Activated T-cell treated with anti-CD3 and anti-CD28 coated beads for 24 hours (primary cell): ENCODE measurements at regions not wholly inside any gene's neighbourhood (a gene's known extent, or its start where the extent isn't known, plus 50 kb on each side); places are given as distances from the start of the nearest gene placed in this dataset.

Source experiments
- DNase-seq: peaks from one replicate; pipeline ENCODE4 v3.0.0-alpha.2; 2020; ENCODE audit warnings: low read depth

GRCh38 chr3:189117087-189117486 is 54.7 kb upstream of the TPRG1 start:
- no peak for DNase-seq

- DNase-seq, result no peak
Observed at GRCh38 chr3:189118896-189119295, 52.9 kb upstream of the TPRG1 start.

- DNase-seq, result no peak
Observed at GRCh38 chr3:189119950-189120349, 51.8 kb upstream of the TPRG1 start.

GRCh38 chr3:189121092-189121491 is 50.7 kb upstream of the TPRG1 start:
- DNase-seq, result no peak
